H9 (cell line): ENCODE measurements at regions not wholly inside any gene's neighbourhood (a gene's known extent, or its start where the extent isn't known, plus 50 kb on each side); places are given as distances from the start of the nearest gene placed in this dataset.

Experiments used
- DNase-seq: peaks from one replicate; pipeline ENCODE4 v3.0.0-alpha.2; 2017
- H2AFZ ChIP-seq: one replicate; pipeline ENCODE4 v1.6.1; 2013; ENCODE audit warnings: mild to moderate bottlenecking, low read length, control low read depth, moderate library complexity
- H2AK5ac ChIP-seq: 2 replicates; pipeline ENCODE4 v1.6.1; 2013; ENCODE audit warnings: low read length, control low read depth, mixed read lengths; ENCODE audit not compliant: insufficient read length
- H2BK120ac ChIP-seq: one replicate; pipeline ENCODE4 v1.6.1; 2013; ENCODE audit warnings: low read depth, mild to moderate bottlenecking, low read length, control low read depth, inconsistent platforms; ENCODE audit not compliant: poor library complexity, severe bottlenecking
- H2BK12ac ChIP-seq: 2 replicates; pipeline ENCODE4 v1.6.1; 2013; ENCODE audit warnings: low read length, control low read depth, mixed read lengths, low read depth; ENCODE audit not compliant: insufficient read length
- H2BK15ac ChIP-seq: 2 replicates; pipeline ENCODE4 v1.6.1; 2013; ENCODE audit warnings: low read depth, low read length, control low read depth
- H2BK20ac ChIP-seq: one replicate; pipeline ENCODE4 v1.6.1; 2013; ENCODE audit warnings: low read depth, mild to moderate bottlenecking, low read length, control low read depth, inconsistent platforms; ENCODE audit not compliant: poor library complexity, severe bottlenecking
- H2BK5ac ChIP-seq: 2 replicates; pipeline ENCODE4 v1.6.1; 2013; ENCODE audit warnings: low read length, control low read depth, mixed read lengths; ENCODE audit not compliant: insufficient read length
- H3K14ac ChIP-seq: 2 replicates; pipeline ENCODE4 v1.6.1; 2013; ENCODE audit warnings: low read length, control low read depth; ENCODE audit not compliant: insufficient read depth
- H3K18ac ChIP-seq: 2 replicates; pipeline ENCODE4 v1.6.1; 2013; ENCODE audit warnings: low read depth, mild to moderate bottlenecking, mixed read lengths, low read length, control low read depth; ENCODE audit not compliant: insufficient read length
- H3K23ac ChIP-seq: 2 replicates; pipeline ENCODE4 v1.6.1; 2013; ENCODE audit warnings: low read length, control low read depth, mixed read lengths, low read depth; ENCODE audit not compliant: insufficient read length
- H3K23me2 ChIP-seq: 2 replicates; pipeline ENCODE4 v1.6.1; 2013; ENCODE audit warnings: low read depth, mild to moderate bottlenecking, mixed read lengths, low read length, control low read depth; ENCODE audit not compliant: insufficient read length, poor library complexity, severe bottlenecking
- H3K27ac ChIP-seq: 2 replicates; pipeline ENCODE4 v1.5.1; 2013; ENCODE audit warnings: low read length, control low read depth, mixed read lengths, low read depth; ENCODE audit not compliant: insufficient read length
- H3K27me3 ChIP-seq: 2 replicates; pipeline ENCODE4 v1.6.1; 2013; ENCODE audit warnings: low read length, control low read depth, inconsistent platforms; ENCODE audit not compliant: insufficient read depth
- H3K4ac ChIP-seq: 2 replicates; pipeline ENCODE4 v1.6.1; 2013; ENCODE audit warnings: low read depth, mild to moderate bottlenecking, control low read depth, inconsistent platforms, low read length, moderate library complexity
- H3K4me1 ChIP-seq: 2 replicates; pipeline ENCODE4 v1.6.1; 2013; ENCODE audit warnings: low read length, control low read depth, inconsistent platforms; ENCODE audit not compliant: insufficient read depth
- H3K4me2 ChIP-seq: 2 replicates; pipeline ENCODE4 v1.6.1; 2013; ENCODE audit warnings: low read length, control low read depth, mixed read lengths; ENCODE audit not compliant: insufficient read length, insufficient read depth
- H3K56ac ChIP-seq: 2 replicates; pipeline ENCODE4 v1.6.1; 2013; ENCODE audit warnings: low read depth, mild to moderate bottlenecking, mixed read lengths, low read length, control low read depth; ENCODE audit not compliant: insufficient read length
- H3K79me1 ChIP-seq: 2 replicates; pipeline ENCODE4 v1.6.1; 2013; ENCODE audit warnings: low read depth, mild to moderate bottlenecking, moderate library complexity, low read length, control low read depth, inconsistent platforms; ENCODE audit not compliant: insufficient read depth, poor library complexity, severe bottlenecking
- H3K79me2 ChIP-seq: 2 replicates; pipeline ENCODE4 v1.6.1; 2013; ENCODE audit warnings: low read length, control low read depth, inconsistent platforms; ENCODE audit not compliant: insufficient read depth
- H3K9ac ChIP-seq: 2 replicates; pipeline ENCODE4 v1.6.1; 2013; ENCODE audit warnings: low read length, control low read depth, mixed read lengths; ENCODE audit not compliant: insufficient read length; ENCODE audit errors: extremely low read depth
- H3K9me3 ChIP-seq: one replicate; pipeline ENCODE4 v1.6.1; 2013; ENCODE audit warnings: low read depth, low read length, inconsistent platforms; ENCODE audit not compliant: control insufficient read depth
- H3T11ph ChIP-seq: one replicate; pipeline ENCODE4 v1.6.1; 2013; ENCODE audit warnings: mild to moderate bottlenecking, low read length, control low read depth, inconsistent platforms
- H4K20me1 ChIP-seq: one replicate; pipeline ENCODE4 v1.6.1; 2013; ENCODE audit not compliant: control insufficient read depth, insufficient read length, insufficient read depth
- H4K5ac ChIP-seq: 2 replicates; pipeline ENCODE4 v1.6.1; 2013; ENCODE audit warnings: low read depth, mild to moderate bottlenecking, mixed read lengths, low read length, control low read depth; ENCODE audit not compliant: insufficient read length
- H4K8ac ChIP-seq: replicated peaks from 2 replicates; pipeline ENCODE4 v1.6.1; 2013; ENCODE audit warnings: low read length, control low read depth, mixed read lengths, low read depth; ENCODE audit not compliant: insufficient read length
- H4K91ac ChIP-seq: 2 replicates; pipeline ENCODE4 v1.6.1; 2013; ENCODE audit warnings: low read depth, mild to moderate bottlenecking, moderate library complexity, mixed read lengths, low read length, control low read depth; ENCODE audit not compliant: insufficient read length
- H3K27ac Mint-ChIP-seq, 3 experiments: 2 replicates in 2 of 3; 3 replicates in 1 of 3; pipeline ENCODE4 v1.8.0; 2020 to 2021; ENCODE audit warnings: mixed read lengths in 3 of 3, mild to moderate bottlenecking in 1 of 3, moderate library complexity in 1 of 3
- H3K27me3 Mint-ChIP-seq: 2 replicates; pipeline ENCODE4 v1.8.0; 2021; ENCODE audit warnings: low read depth, mild to moderate bottlenecking, moderate library complexity, mixed read lengths
- H3K36me3 Mint-ChIP-seq, 3 experiments: 2 replicates in 2 of 3; 3 replicates in 1 of 3; pipeline ENCODE4 v1.8.0; 2020 to 2021; ENCODE audit warnings: low read depth in 3 of 3, mixed read lengths in 3 of 3; ENCODE audit not compliant: insufficient read depth in 1 of 3
- H3K4me1 Mint-ChIP-seq, 2 experiments: 2 replicates each; pipeline ENCODE4 v1.8.0; 2020; ENCODE audit warnings: mixed read lengths in 2 of 2
- H3K4me3 Mint-ChIP-seq, 2 experiments: 2 replicates in 1 of 2; 3 replicates in 1 of 2; pipeline ENCODE4 v1.8.0; 2020 to 2021; ENCODE audit warnings: mild to moderate bottlenecking in 2 of 2, mixed read lengths in 2 of 2, moderate library complexity in 1 of 2
- H3K9me3 Mint-ChIP-seq, 2 experiments: 2 replicates in 1 of 2; 3 replicates in 1 of 2; pipeline ENCODE4 v1.8.0; 2020; ENCODE audit warnings: mild to moderate bottlenecking in 2 of 2, mixed read lengths in 2 of 2, moderate library complexity in 1 of 2
- WGBS: extraction: QIAGEN DNeasy Blood & Tissue Kit; methylation state at CpG from one replicate; pipeline ENCODE4 v1.1.7; 2013; ENCODE audit warnings: missing lambda C conversion rate, low lambda C conversion rate, mixed read lengths; ENCODE audit not compliant: insufficient read length; ENCODE audit errors: extremely low coverage; 5-methylcytosine and 5-hydroxymethylcytosine counted together
- TF ChIP-seq, protein P1 (sequence below): fragments of 200-600 bp; sonication (generic); conservative IDR thresholded peaks from 3 replicates; pipeline ENCODE4 v1.8.0; 2021; ENCODE audit warnings: antibody characterized with exemption, mild to moderate bottlenecking

DNA sequence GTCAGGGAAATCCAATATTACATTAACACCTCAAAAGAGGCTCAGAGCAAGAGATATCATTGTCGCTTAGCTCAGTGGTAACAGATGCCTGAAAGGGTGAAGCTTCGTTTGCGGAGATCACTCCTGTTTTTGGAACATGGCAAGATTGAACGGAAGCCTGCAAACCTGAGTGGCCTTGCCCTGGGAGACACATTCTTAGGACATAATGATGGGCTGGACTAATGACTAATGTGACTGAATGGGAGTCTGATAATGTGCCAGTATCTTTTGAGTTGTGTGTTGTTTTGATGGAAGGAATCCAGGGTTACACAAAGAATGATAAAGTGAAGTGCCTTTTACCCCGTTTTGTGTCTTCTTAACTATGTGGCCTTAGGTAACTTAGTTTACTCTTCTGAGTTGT, 109.3 kb upstream of the IFNG-AS1 start:
- no peak overlapping the region for H2BK120ac ChIP-seq
- no peaks in the 10 kb centered on the region for H3K79me2 ChIP-seq
- H3K27me3 ChIP-seq, result no peaks in the 10 kb centered on the region
- no peak overlapping the region for H2AK5ac ChIP-seq
- no peak overlapping the region for H3K14ac ChIP-seq
- H3K79me1 ChIP-seq, result no peaks in the 10 kb centered on the region
- Mint-ChIP-seq H3K36me3 (no peaks in the 10 kb centered on the region), H3K4me1 (peaks cover 38 to 42% of the 10 kb centered on the region in 2 experiments), H3K9me3 (peaks cover 1 to 4% of the 10 kb centered on the region in 2 experiments; a peak in 2 of 5 replicates), H3K4me3 (no peak overlapping the region), H3K27ac (no peak overlapping the region), H3K27me3 (peaks cover 1% of the 10 kb centered on the region; the same call in 1 of the 2 replicates)
- no peaks in the 10 kb centered on the region for H3K23me2 ChIP-seq
- no peak for DNase-seq
- TF ChIP-seq, protein P1, sequence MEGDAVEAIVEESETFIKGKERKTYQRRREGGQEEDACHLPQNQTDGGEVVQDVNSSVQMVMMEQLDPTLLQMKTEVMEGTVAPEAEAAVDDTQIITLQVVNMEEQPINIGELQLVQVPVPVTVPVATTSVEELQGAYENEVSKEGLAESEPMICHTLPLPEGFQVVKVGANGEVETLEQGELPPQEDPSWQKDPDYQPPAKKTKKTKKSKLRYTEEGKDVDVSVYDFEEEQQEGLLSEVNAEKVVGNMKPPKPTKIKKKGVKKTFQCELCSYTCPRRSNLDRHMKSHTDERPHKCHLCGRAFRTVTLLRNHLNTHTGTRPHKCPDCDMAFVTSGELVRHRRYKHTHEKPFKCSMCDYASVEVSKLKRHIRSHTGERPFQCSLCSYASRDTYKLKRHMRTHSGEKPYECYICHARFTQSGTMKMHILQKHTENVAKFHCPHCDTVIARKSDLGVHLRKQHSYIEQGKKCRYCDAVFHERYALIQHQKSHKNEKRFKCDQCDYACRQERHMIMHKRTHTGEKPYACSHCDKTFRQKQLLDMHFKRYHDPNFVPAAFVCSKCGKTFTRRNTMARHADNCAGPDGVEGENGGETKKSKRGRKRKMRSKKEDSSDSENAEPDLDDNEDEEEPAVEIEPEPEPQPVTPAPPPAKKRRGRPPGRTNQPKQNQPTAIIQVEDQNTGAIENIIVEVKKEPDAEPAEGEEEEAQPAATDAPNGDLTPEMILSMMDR, result no peak
- H4K20me1 ChIP-seq, result no peaks in the 10 kb centered on the region
- H3K4ac ChIP-seq, result no peak overlapping the region
- no peak overlapping the region for H3K27ac ChIP-seq
- H4K5ac ChIP-seq, result no peak overlapping the region
- no peak overlapping the region for H3K56ac ChIP-seq
- H2BK20ac ChIP-seq, result no peak overlapping the region
- no peak overlapping the region for H3K4me2 ChIP-seq
- WGBS, result no CpG with 5 or more reads among the region's 5 CpGs
- H2BK12ac ChIP-seq, result no peak overlapping the region
- H3K18ac ChIP-seq, result no peak overlapping the region
- H3K9ac ChIP-seq, result no peak overlapping the region
- no peak overlapping the region for H3K23ac ChIP-seq
- no peak overlapping the region for H3T11ph ChIP-seq
- no peak overlapping the region for H2AFZ ChIP-seq
- H2BK15ac ChIP-seq, result no peak overlapping the region
- no peaks in the 10 kb centered on the region; the same call in 1 of the 2 replicates for H3K4me1 ChIP-seq
- H4K91ac ChIP-seq, result no peak overlapping the region
- H2BK5ac ChIP-seq, result no peak overlapping the region
- H4K8ac ChIP-seq, result no peak overlapping the region
- no peaks in the 10 kb centered on the region for H3K9me3 ChIP-seq
